ENCODE measurements at regions not wholly inside any gene's neighbourhood (a gene's known extent, or its start where the extent isn't known, plus 50 kb on each side); places are given as distances from the start of the nearest gene placed in this dataset.
"Not testable (repeated sequence)": the region's sequence is repeated elsewhere in the genome, so short reads cannot be mapped to it uniquely, and the experiment has no call there.

GRCh38 chr12:90828621-90829020 is 126.4 kb downstream of the CCER1 start:
- DNase-seq, result no peak

GRCh38 chr12:90827567-90827966 is 127.4 kb downstream of the CCER1 start:
- DNase-seq, result no peak

DNA sequence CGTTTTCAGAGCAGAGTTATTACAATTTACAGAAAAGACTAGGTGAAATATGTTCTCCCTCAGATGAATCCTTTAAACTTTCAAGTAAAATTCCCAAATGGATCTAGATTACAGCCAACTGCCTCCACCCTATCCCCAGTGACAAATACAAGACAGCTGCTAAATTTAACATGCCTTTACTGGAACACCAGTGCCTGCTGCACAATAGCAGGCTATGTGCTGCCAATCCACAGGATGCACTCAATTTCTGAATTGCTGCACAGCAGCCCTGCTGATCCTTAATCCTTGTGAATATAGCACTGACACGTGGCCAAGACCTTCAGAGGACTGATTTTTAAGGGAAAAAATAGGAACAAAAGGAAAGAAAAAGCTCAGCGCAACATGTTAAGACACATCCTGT is 128.9 kb downstream of the CCER1 start:
- peak; percentile 10 for DNase-seq

GRCh38 chr12:90823859-90824258 is 131.1 kb downstream of the CCER1 start:
- DNase-seq, result no peak

DNA sequence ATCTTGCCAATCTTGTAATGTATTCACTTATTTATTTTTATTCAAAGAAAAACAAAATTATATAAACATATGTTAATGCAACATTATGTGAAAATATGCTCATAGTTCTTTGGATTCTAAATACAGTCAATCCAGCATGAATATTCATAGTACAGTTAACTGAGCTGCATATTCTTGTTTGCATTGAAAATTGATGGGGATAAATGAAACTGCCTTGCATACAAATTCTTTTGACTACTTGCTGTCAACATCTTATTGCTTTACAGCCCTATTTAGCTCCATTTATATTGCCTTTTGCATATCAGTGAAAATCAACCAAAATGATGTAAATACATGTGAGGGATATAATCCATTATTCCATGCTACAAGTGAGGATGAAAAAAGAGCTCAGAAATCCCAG is 135.3 kb downstream of the CCER1 start:
- DNase-seq, result no peak

DNA sequence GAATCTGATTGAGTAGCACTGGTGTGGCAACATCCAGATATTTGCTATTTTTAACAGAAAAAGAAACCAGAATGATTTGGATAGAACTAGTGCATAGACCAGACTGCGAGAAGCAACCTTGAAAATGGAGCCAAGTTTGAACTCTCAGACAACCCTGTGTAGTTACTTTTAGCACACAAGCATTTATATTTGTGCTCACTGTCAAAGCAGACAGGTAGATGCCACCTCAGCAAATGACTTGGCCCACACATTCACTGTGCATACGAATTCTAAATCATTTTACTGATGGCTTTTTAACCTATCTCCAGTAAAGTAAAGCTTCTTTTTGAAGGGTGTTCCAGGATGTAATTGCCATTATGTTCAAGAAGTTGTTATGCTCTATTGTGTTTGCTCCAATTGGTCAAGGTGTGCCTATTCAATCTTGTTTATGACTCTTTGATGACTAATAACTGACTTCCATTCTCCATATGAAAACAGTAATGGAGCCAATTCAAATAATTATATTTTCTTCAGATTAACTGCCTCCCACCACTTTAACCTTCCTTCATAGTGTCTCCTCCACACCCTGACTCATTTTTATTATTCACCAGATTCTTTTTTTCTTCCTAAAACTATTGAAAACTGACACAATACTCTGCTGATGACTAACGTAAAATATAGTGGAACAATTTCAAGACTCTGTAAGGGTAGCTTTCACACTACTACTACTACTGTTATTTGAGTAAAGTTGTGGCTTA is 138.5 kb downstream of the CCER1 start:
- DNase-seq, result no peak

DNA sequence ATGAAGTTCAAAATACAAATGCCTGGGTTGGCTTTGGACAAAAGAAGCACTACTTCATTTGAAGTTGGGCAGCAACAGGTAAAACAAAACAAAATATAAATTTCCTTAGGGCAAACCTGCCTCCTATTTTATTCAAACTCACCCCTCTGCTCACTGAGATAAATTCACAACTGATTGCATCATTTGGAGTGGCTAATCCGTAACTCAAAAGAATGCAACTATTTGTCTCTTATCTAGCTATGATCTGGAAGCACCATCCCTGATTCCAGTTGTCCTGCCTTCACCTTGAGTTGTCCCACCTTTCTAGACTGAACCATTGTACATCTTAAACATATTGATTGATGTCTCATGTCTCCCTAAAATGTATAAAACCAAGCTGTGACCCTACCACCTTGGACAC is 145.0 kb downstream of the CCER1 start:
- no peak for DNase-seq

DNA sequence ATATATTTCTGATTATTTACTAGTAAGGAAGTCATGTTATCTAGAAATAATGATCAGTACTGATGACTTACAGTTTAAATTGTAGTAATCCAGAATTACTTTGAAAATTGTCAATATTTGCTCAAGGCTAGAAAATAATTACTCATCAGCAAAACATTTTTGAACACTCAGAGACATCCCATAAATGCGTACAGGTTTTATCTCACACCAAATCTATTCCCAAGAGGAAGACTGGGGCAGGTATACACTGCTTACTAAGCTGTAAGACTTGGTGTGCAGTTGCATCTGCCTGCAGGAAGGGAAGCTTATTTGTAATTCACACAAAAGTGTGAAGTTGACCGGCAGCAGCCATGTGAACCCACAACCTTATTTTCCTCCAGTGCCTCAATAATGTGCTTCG is 146.4 kb downstream of the CCER1 start:
- no peak for DNase-seq

GRCh38 chr12:90802727-90803126 is 152.2 kb downstream of the CCER1 start:
- no peak for DNase-seq

- DNase-seq, result no peak
Observed at GRCh38 chr12:90801776-90802175, 153.2 kb downstream of the CCER1 start.

DNA sequence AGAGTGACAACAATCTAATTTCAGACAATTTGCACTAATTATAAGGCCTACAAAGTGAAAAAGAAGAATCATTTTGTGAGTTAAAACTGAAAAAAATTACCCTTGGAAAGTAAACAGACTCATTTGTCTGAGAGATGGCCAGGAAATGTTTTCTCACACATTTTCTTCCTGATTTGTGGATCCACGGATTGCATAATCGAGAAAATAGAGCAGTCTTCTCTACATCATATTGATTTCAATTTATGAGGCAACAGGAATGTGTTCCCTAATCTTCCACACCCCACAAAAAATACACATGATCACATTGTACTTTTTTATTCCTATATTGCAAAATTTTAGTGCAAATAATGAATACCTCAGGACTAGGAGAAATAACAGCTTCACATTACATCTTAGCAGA is 160.8 kb downstream of the CCER1 start:
- no peak for DNase-seq

DNA sequence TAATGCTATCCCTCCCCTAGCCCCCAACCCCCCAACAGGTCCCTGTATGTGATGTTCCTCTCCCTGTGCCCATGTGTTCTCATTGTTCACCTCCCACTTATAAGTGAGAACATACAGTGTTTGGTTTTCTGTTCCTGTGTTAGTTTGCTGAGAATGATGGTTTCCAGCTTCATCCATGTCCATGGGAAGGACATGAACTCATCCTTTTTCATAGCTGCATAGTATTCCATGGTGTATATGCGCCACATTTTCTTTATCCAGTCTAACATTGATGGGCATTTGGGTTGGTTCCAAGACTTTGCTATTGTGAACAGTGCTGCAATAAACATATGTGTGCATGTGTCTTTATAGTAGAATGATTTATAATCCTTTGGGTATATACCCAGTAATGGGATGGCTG is 162.3 kb downstream of the CCER1 start:
- DNase-seq, result not testable (repeated sequence)

- no peak for DNase-seq
Observed at GRCh38 chr12:90791445-90791844, 163.5 kb downstream of the CCER1 start.

GRCh38 chr12:90790747-90791146 is 164.2 kb downstream of the CCER1 start:
- no peak for DNase-seq

GRCh38 chr12:90773491-90773890 is 181.5 kb downstream of the CCER1 start:
- DNase-seq, result no peak

DNA sequence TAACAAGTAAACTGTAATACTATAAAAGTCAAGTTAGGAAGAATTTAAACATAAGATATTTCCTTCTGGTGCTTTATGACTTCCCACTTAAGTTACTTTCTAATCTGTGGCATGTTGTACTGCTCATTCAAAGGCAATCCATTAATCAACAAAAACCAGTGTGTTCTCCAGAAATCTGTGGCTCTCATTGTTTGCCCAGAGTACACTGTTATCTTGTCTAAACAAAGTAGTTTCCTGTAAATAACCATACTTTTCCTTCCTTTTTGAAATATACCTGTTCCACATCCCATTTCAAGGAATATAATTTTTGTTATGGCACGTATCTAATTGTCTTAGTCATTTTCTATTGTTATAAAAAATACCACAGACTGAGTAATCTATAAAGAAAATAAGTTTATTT is 184.1 kb downstream of the CCER1 start:
- DNase-seq, result no peak

- no peak for DNase-seq
Observed at GRCh38 chr12:90757957-90758356, 197.0 kb downstream of the CCER1 start.

DNA sequence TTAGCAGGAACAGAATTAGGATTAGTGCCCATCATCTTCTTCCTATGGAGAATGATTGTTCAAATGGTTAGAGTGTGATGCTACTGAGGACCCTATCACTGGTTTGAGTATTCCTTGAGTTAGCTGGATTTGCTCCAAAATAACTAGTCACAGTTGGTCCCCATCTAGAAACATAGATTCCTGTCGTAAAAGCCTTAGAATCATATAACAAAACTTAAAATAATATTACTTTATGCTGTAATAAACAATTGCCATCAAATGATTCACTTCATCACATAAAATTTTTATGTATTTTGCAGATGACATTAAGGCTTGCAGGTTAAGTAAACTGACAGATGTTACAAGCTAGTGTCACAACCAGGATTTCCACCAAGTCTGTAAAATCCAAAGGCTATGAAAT is 209.8 kb downstream of the CCER1 start:
- peak; percentile 4 for DNase-seq

GRCh38 chr12:90741611-90742010 is 213.4 kb downstream of the CCER1 start:
- peak; percentile 8 for DNase-seq

DNA sequence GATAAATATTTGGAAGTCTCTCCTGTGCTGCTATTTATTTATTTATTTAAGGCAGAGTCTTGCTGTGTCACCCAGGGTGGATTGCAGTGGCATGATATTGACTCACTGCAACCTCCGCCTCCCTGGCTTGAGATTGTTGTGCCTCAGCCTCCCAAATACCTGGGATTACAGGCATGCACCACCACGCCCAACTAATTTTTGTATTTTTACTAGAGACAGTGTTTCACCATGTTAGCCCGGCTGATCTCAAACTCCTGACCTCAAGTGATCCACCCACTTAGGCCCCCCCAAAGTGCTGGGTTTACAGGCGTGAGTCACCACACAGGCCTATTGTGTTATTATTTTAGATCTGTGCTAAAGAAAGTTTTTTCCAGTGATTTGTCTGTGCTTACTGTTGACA is 225.2 kb downstream of the CCER1 start:
- no peak for DNase-seq

DNA sequence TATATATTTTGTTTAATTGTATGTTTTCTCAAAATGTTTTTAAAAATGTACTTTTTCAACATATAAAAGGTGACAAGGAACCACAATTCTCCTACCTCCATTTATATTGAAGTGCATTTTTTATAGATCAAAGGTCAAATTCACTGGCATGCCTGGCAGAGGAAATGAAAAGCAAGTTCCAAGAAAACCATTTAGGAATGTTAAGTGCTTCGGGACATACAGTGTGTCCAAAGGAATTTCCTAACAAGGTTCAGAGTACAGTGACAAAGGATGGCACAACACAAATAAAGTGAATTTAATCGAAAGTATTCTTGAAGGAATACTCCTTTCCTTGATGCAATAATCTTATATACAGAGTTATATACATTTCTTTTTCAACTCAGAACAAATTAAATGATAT is 242.3 kb downstream of the CCER1 start:
- no peak for DNase-seq

- DNase-seq, result no peak
Observed at GRCh38 chr12:90710711-90711110, 244.3 kb downstream of the CCER1 start.

- DNase-seq, result no peak
Observed at GRCh38 chr12:90706036-90706435, 248.9 kb downstream of the CCER1 start.

GRCh38 chr12:90695415-90695814 is 259.6 kb downstream of the CCER1 start:
- DNase-seq, result no peak

DNA sequence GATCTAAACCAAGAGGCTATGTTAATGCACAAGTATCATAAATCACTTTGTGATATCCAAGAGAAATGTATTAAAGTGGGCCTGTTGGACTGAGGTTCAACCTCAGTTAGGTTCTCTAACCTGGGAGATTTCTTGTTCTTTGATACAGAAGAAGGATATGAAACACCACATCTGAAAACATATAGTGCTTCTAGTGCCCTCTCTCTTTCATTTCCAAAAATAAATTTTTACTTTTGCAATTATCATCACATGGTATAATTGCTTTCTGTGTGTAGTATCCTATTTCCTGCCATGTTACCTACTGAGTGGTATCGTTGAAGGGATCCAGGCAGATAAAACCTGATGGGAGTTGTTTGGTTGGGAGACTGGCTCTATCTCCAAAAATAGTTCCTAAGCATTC is 264.9 kb downstream of the CCER1 start:
- DNase-seq, result no peak

All from hindlimb muscle (tissue), 1 donor.